GM12878 (cell line): ENCODE measurements at regions not wholly inside any gene's neighbourhood (a gene's known extent, or its start where the extent isn't known, plus 50 kb on each side); places are given as distances from the start of the nearest gene placed in this dataset.

ENCODE experiments used
- ATAC-seq: fragments of 200-7000 bp; cut with Tn5 transposase; 3 replicates; pipeline ENCODE4 v1.9.1; 2020; ENCODE audit warnings: mild to moderate bottlenecking, moderate library complexity
- BruUV-seq: library from RNA; stranded (reverse); fragments of 400-500 nt; replicated peaks from 2 replicates; lab custom pipeline; 2021; lab: Mats Ljungman, UMichigan
- CTCF ChIA-PET: fragments of 300-600 bp; sonication (Branson Sonifier 250); formaldehyde crosslinking; extraction: SDS; loops from one replicate; lab custom pipeline; 2021; ENCODE audit warnings: inconsistent platforms; lab: Yijun Ruan, JAX
- POLR2A ChIA-PET: fragments of 350-600 bp; formaldehyde crosslinking; extraction: SDS; loops from one replicate; lab custom pipeline; 2021; ENCODE audit warnings: inconsistent platforms; lab: Charles Lee
- RAD21 ChIA-PET: fragments of 300-600 bp; sonication (Branson Sonifier 250); formaldehyde crosslinking; loops from one replicate; lab custom pipeline; 2023; ENCODE audit warnings: antibody characterized with exemption; ENCODE audit not compliant: unreplicated experiment; lab: Charles Lee
- SMC1A ChIA-PET: fragments of 300-600 bp; sonication (Branson Sonifier 250); formaldehyde crosslinking; loops from one replicate; lab custom pipeline; 2023; ENCODE audit not compliant: unreplicated experiment, uncharacterized antibody; lab: Charles Lee
- DNase-seq: peaks from one replicate; pipeline ENCODE4 v3.0.0-alpha.2; 2011; ENCODE audit warnings: low read depth, low spot score
- FAIRE-seq: peaks from 3 replicates; lab custom pipeline; 2011; peaks lifted over from hg19 to GRCh38; lab: Jason Lieb, UNC
- H2AFZ ChIP-seq: 2 replicates; pipeline ENCODE4 v1.6.0; 2011; ENCODE audit warnings: low read depth, low read length, control low read depth; ENCODE audit not compliant: control insufficient read depth
- H3K27ac ChIP-seq: 2 replicates; pipeline ENCODE4 v1.5.1; 2011; ENCODE audit warnings: control low read depth; ENCODE audit not compliant: control insufficient read depth, insufficient read depth
- H3K27me3 ChIP-seq, 2 experiments: replicated peaks in 1 of 2; 2 replicates each; pipeline versions ENCODE4 v1.6.0 to v1.6.1; 2011; ENCODE audit warnings: low read length in 1 of 2; ENCODE audit not compliant: control insufficient read depth in 2 of 2, insufficient read depth in 2 of 2
- H3K36me3 ChIP-seq, 2 experiments: 2 replicates each; pipeline ENCODE4 v1.5.1; 2011; ENCODE audit warnings: low read length in 1 of 2; ENCODE audit not compliant: control insufficient read depth in 2 of 2, insufficient read depth in 2 of 2
- H3K4me1 ChIP-seq: 2 replicates; pipeline ENCODE4 v1.6.1; 2011; ENCODE audit warnings: mild to moderate bottlenecking, low read length, moderate library complexity, mixed read lengths; ENCODE audit not compliant: control insufficient read depth, insufficient read depth
- H3K4me2 ChIP-seq: 2 replicates; pipeline ENCODE4 v1.6.0; 2011; ENCODE audit warnings: control low read depth; ENCODE audit not compliant: control insufficient read depth, insufficient read depth
- H3K4me3 ChIP-seq: fragments of 200-600 bp; sonication (generic); 2 replicates; pipeline ENCODE4 v1.5.1; 2016
- H3K79me2 ChIP-seq: 2 replicates; pipeline ENCODE4 v1.6.0; 2011; ENCODE audit warnings: low read length; ENCODE audit not compliant: control insufficient read depth, insufficient read depth
- H3K9ac ChIP-seq: 2 replicates; pipeline ENCODE4 v1.8.0; 2011; ENCODE audit warnings: low read length, control low read depth, mixed read lengths; ENCODE audit not compliant: control insufficient read depth, insufficient read depth
- H3K9me3 ChIP-seq: replicated peaks from 3 replicates; pipeline ENCODE4 v1.5.1; 2011; ENCODE audit warnings: mild to moderate bottlenecking, low read length; ENCODE audit not compliant: control insufficient read depth, insufficient read depth
- H4K20me1 ChIP-seq: 2 replicates; pipeline ENCODE4 v1.6.0; 2011; ENCODE audit not compliant: control insufficient read depth, insufficient read depth
- FOXK2 ChIP-seq: fragments of 450-650 bp; IDR thresholded peaks from 2 replicates; pipeline ENCODE4 v1.6.1; 2017; ENCODE audit warnings: mild to moderate bottlenecking, moderate library complexity
- HCFC1 ChIP-seq: fragments of 150-350 bp; IDR thresholded peaks from 2 replicates; pipeline ENCODE4 v1.6.1; 2014; ENCODE audit warnings: low read length
- MEF2B ChIP-seq: fragments of 450-650 bp; IDR thresholded peaks from 2 replicates; pipeline ENCODE4 v1.6.1; 2018; ENCODE audit warnings: mild to moderate bottlenecking, moderate library complexity; ENCODE audit not compliant: partially characterized antibody, poor library complexity, severe bottlenecking
- NFYA ChIP-seq: IDR thresholded peaks from 2 replicates; pipeline ENCODE4 v1.6.1; 2011; ENCODE audit warnings: low read depth, mild to moderate bottlenecking, low read length, improper control_type of control experiment, borderline replicate concordance
- NFYB ChIP-seq: IDR thresholded peaks from 2 replicates; pipeline ENCODE4 v1.6.1; 2011; ENCODE audit warnings: low read depth, mild to moderate bottlenecking, low read length, improper control_type of control experiment, moderate library complexity; ENCODE audit not compliant: insufficient read depth
- PAX8 ChIP-seq: fragments of 450-650 bp; IDR thresholded peaks from 2 replicates; pipeline ENCODE4 v1.6.1; 2017; ENCODE audit warnings: mild to moderate bottlenecking, moderate library complexity
- RAD51 ChIP-seq: fragments of 450-650 bp; IDR thresholded peaks from 2 replicates; pipeline ENCODE4 v1.6.1; 2016; ENCODE audit warnings: moderate library complexity, mild to moderate bottlenecking, inconsistent platforms
- RB1 ChIP-seq: fragments of 450-650 bp; formaldehyde crosslinking; IDR thresholded peaks from 2 replicates; pipeline ENCODE4 v1.6.1; 2017; ENCODE audit warnings: mild to moderate bottlenecking, borderline replicate concordance
- RCOR1 ChIP-seq: conservative IDR thresholded peaks from 2 replicates; pipeline ENCODE4 v1.6.1; 2012; ENCODE audit warnings: low read depth, low read length, improper control_type of control experiment
- SMAD1 ChIP-seq: fragments of 450-650 bp; IDR thresholded peaks from 2 replicates; pipeline ENCODE4 v1.6.1; 2018; ENCODE audit warnings: mild to moderate bottlenecking, low read depth; ENCODE audit not compliant: partially characterized antibody
- SUZ12 ChIP-seq: fragments of 200-600 bp; sonication (generic); IDR thresholded peaks from one replicate; pipeline ENCODE4 v1.6.1; 2018; ENCODE audit warnings: antibody characterized with exemption, mild to moderate bottlenecking; ENCODE audit not compliant: unreplicated experiment
- ZNF24 ChIP-seq: fragments of 450-650 bp; IDR thresholded peaks from 2 replicates; pipeline ENCODE4 v1.6.1; 2017; ENCODE audit warnings: antibody characterized with exemption, mild to moderate bottlenecking
- WGBS: methylation state at CpG from one replicate; pipeline ENCODE4 v1.1.6; 2016; ENCODE audit warnings: low lambda C conversion rate; ENCODE audit not compliant: insufficient replicate concordance, insufficient coverage; ENCODE audit errors: missing lambda C conversion rate; 5-methylcytosine and 5-hydroxymethylcytosine counted together
- in situ Hi-C: fragments of 300-500 bp; cut with MboI; formaldehyde crosslinking; loops from 9 replicates; pipeline ENCODE4 v1.14.3; 2018; ENCODE audit warnings: mixed read lengths
- intact Hi-C: fragments of 100-400 bp; cut with micrococcal nuclease; formaldehyde crosslinking; loops from one replicate; pipeline ENCODE4 v1.14.2; 2022; ENCODE audit not compliant: unreplicated experiment
- TF ChIP-seq, protein P1 (sequence below): fragments of 450-650 bp; IDR thresholded peaks from 2 replicates; pipeline ENCODE4 v1.6.1; 2017; ENCODE audit warnings: mild to moderate bottlenecking, moderate library complexity

- in situ Hi-C loops = no loop called here
- Histone ChIP-seq H3K4me3 (no peak overlapping the region), H3K27me3 (peaks cover 0 to 15% of the 10 kb centered on the region in 2 experiments; a peak in 3 of 4 replicates), H3K79me2 (no peaks in the 10 kb centered on the region), H3K9me3 (no peaks in the 10 kb centered on the region), H3K27ac (no peak overlapping the region), H2AFZ (no peak overlapping the region; the same call in 1 of the 2 replicates), H4K20me1 (no peaks in the 10 kb centered on the region), H3K9ac (no peak overlapping the region), H3K36me3 (no peaks in the 10 kb centered on the region), H3K4me1 (no peaks in the 10 kb centered on the region; the same call in 1 of the 2 replicates), H3K4me2 (peak overlapping the region; percentile 42; the same call in 1 of the 2 replicates)
- WGBS = 33% methylated on average over 51 of the region's 66 CpGs
- SMC1A ChIA-PET = no interaction called here
- RAD21 ChIA-PET = no interaction called here
- DNase-seq (no peak), ATAC-seq (no peak), FAIRE-seq (no peak)
- BruUV-seq = no TSS peak
- POLR2A ChIA-PET = no interaction called here
- CTCF ChIA-PET = interaction anchor here (0.7 kb wide), 1 partner anchor 613 kb away, joined by 3 read pairs; no protein-coding TSS in a partner anchor
- intact Hi-C loops = no loop called here
- TF ChIP-seq NFYB (no peak), SUZ12 (peak; percentile 64)
Measured at GRCh38 chr12:65728848-65729793, 95.2 kb upstream of the HMGA2 start.

DNA sequence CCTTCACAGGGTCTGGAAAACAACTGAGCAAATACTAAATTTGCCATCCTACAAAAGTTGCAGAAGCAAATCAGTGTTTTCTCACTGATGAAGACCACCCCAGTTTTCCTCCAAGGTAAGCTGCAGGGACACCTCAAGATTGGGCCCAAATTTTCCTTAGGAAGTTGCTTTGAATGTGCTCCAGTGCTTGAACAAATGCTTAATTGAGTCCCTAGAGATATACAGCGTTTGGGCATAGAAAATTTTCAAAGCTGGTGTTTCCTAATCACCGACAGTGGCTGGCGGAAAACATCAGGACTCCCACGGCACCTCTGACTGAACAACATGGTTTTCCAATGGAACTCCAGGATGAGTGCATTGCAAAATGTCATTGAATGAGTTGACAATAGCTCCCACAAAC is 92.5 kb upstream of the HMGA2 start:
- no TSS peak for BruUV-seq
- H3K27me3 ChIP-seq = peaks cover 0 to 17% of the 10 kb centered on the region in 2 experiments; a peak in 3 of 4 replicates
- H3K27ac ChIP-seq = no peak overlapping the region
- POLR2A ChIA-PET = no interaction called here
- no peaks in the 10 kb centered on the region for H4K20me1 ChIP-seq
- H3K9me3 ChIP-seq = no peaks in the 10 kb centered on the region
- H3K4me2 ChIP-seq = no peak overlapping the region
- SMC1A ChIA-PET = no interaction called here
- no peak for FAIRE-seq
- H3K9ac ChIP-seq = no peak overlapping the region
- RAD21 ChIA-PET = no interaction called here
- H2AFZ ChIP-seq = no peak overlapping the region
- ATAC-seq = no peak
- in situ Hi-C loops (no loop called here), intact Hi-C loops (no loop called here)
- H3K79me2 ChIP-seq = no peaks in the 10 kb centered on the region
- WGBS = 61% methylated on average over 4 of the region's 4 CpGs
- no peak for DNase-seq
- H3K4me3 ChIP-seq = no peak overlapping the region
- H3K4me1 ChIP-seq = no peaks in the 10 kb centered on the region; the same call in 1 of the 2 replicates
- H3K36me3 ChIP-seq = no peaks in the 10 kb centered on the region
- CTCF ChIA-PET = no interaction called here
- TF ChIP-seq RCOR1 (no peak), PAX8 (no peak), RB1 (no peak), NFYA (no peak), ZNF24 (no peak), RAD51 (no peak), MEF2B (no peak), FOXK2 (no peak), SMAD1 (no peak), HCFC1 (no peak), NFYB (no peak)
- TF ChIP-seq, protein P1, sequence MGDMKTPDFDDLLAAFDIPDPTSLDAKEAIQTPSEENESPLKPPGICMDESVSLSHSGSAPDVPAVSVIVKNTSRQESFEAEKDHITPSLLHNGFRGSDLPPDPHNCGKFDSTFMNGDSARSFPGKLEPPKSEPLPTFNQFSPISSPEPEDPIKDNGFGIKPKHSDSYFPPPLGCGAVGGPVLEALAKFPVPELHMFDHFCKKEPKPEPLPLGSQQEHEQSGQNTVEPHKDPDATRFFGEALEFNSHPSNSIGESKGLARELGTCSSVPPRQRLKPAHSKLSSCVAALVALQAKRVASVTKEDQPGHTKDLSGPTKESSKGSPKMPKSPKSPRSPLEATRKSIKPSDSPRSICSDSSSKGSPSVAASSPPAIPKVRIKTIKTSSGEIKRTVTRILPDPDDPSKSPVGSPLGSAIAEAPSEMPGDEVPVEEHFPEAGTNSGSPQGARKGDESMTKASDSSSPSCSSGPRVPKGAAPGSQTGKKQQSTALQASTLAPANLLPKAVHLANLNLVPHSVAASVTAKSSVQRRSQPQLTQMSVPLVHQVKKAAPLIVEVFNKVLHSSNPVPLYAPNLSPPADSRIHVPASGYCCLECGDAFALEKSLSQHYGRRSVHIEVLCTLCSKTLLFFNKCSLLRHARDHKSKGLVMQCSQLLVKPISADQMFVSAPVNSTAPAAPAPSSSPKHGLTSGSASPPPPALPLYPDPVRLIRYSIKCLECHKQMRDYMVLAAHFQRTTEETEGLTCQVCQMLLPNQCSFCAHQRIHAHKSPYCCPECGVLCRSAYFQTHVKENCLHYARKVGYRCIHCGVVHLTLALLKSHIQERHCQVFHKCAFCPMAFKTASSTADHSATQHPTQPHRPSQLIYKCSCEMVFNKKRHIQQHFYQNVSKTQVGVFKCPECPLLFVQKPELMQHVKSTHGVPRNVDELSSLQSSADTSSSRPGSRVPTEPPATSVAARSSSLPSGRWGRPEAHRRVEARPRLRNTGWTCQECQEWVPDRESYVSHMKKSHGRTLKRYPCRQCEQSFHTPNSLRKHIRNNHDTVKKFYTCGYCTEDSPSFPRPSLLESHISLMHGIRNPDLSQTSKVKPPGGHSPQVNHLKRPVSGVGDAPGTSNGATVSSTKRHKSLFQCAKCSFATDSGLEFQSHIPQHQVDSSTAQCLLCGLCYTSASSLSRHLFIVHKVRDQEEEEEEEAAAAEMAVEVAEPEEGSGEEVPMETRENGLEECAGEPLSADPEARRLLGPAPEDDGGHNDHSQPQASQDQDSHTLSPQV = no peak
